Stimulated activated CD4-positive, alpha-beta T cell treated with anti-CD3 and anti-CD28 coated beads, Interleukin-4, amount 100 ng/mL, for 4 hours (primary cell): ENCODE measurements at regions not wholly inside any gene's neighbourhood (a gene's known extent, or its start where the extent isn't known, plus 50 kb on each side); places are given as distances from the start of the nearest gene placed in this dataset.

Experiments used
- DNase-seq, 2 experiments: peaks; one replicate each; pipeline ENCODE4 v3.0.0-alpha.2; 2020

GRCh38 chr6:145469021-145469420 is 266.3 kb downstream of the EPM2A start:
- no peak for DNase-seq

- DNase-seq, result no peak
Measured at GRCh38 chr6:145475794-145476396, 259.4 kb downstream of the EPM2A start.

GRCh38 chr6:145480024-145480423 is 255.3 kb downstream of the EPM2A start:
- no peak for DNase-seq

DNA sequence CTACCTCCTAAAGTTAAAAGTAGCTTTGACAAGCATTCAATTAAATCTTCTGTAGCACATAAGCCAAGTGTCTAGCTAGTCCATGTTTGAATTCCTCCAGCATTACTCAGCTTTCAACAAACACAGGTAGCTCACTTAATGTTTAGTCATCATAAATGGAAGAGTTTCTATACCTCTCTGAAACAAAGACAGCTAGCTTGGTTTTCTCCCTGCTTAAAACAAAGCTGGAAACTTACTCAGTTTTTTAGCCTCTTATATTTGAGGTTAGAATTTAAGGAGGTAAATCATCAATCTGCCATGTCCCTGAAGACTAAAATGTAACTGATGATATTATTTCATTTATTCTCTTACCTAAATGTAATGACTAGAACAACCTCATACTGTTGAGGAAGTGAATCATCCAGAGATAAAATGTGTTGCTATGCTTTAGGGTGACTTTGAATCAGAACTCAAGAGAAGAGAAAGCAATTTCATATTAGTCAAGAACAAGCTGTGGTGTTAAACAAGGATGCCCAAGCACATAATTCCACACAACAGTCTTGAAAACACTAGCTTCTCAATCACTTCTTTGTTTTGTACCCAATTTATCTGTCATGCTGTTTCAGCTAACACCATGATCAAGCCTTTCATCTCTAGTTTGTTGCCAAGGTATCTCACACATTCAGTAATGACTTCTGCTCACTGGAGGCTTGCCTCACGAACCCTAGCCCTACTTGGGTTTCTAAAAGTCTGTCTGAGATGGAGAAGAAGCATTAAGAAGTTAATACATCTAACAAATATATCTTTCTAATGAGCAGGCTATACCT is 251.9 kb downstream of the EPM2A start:
- DNase-seq, result no peak

- DNase-seq, result no peak
Measured at GRCh38 chr6:145485288-145485687, 250.0 kb downstream of the EPM2A start.

DNA sequence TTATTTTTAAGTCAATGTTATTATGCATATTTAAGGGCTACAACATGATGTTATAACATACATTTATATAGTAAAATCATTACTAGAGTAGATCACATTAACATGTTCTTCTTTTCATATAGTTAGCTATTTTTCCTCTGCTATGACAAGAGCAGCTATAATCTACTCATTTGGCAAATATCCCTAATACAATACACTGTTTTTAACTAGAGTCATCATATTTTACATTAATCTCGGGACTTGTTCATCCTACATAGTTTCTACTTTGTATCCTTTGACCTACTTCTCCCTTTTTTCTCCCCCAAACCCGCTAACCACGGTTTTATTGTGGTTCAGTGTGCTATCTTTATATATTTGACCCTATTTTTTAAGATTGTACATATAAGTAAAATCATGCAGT is 249.0 kb downstream of the EPM2A start:
- no peak for DNase-seq

DNA sequence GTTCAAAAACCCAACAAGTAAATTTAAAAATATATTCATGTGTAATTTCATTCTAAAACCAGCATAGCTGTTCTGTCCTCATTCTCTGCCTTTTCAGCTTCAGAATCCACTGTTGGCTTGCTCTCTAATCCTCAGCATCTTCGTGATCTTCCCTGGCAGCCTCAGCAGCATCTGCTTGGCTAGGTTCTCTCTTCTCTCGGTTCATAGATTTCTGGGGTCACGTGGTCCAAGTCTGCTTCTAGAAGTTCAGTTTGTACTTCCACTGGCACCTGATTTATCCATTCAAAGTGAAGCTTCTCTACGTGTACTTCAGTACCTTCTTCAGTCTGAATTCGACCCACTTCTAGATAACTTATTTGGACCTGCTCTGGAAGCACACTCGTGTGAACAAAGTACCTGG is 245.7 kb downstream of the EPM2A start:
- no peak for DNase-seq

DNA sequence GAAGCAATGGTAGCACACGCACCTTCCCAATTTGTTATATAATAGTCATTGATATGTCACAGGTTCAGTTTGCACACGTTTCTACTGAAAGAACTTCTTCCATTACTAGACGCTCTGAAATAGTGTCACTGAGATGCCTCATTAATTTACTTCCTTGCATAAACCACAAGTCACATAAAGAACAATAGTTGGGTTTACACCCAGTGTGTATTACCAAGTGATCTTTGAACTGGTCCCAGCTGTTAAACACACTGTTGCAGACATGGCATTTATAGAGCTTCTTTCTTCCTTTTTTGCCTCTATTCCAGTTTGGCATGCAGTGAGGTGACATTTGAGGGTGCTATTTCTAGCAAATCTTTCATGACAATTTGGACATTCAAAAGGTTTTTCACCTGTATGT is 245.3 kb downstream of the EPM2A start:
- DNase-seq, result no peak

GRCh38 chr6:145491126-145491525 is 244.2 kb downstream of the EPM2A start:
- DNase-seq, result no peak

GRCh38 chr6:145497006-145497405 is 238.3 kb downstream of the EPM2A start:
- DNase-seq, result no peak

DNA sequence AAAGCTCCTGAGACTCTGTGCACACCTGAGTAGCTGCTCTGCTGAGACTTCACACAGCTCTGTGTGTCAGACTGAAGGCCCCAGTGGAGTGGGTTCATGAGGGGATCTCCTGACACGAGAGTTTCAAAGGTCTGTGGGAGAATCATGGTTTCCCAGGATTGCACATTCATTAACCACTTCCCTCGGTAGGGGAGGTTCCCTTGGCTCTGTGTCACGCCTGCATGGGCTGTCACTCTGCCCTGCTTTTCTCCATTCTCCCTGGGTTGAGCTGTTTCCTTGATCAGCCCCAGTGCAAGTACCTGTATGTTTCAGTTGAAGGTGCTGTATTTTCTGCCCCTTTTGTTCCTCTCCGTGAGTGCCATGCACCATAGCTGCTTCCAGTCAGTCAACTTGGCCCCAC is 236.9 kb downstream of the EPM2A start:
- DNase-seq, result no peak

- DNase-seq, result no peak
Measured at GRCh38 chr6:145502416-145502815, 232.9 kb downstream of the EPM2A start.

GRCh38 chr6:145506136-145506535 is 229.2 kb downstream of the EPM2A start:
- DNase-seq, result no peak

- DNase-seq, result no peak
Measured at GRCh38 chr6:145506565-145506964, 228.8 kb downstream of the EPM2A start.

DNA sequence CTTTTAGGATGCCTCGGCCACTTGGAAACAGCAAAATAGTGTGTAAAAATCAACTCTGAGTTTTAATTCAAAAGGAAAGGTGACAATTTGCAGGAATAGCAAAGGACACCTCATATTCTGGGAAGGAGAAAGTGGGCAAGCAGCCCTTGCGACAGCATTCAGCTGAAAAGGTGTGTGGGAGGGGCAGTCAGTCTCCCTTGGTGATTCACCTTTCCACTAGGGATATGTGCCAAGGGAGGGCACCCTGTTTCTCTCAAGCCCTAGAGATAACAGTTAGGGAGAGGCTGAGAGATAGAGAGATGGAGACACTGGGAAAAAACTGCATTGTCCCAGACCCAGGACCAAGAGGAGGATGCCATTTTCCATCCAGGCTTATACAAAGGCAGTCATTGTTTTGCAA is 228.1 kb downstream of the EPM2A start:
- DNase-seq, result no peak

GRCh38 chr6:145508107-145508506 is 227.2 kb downstream of the EPM2A start:
- DNase-seq, result no peak

DNA sequence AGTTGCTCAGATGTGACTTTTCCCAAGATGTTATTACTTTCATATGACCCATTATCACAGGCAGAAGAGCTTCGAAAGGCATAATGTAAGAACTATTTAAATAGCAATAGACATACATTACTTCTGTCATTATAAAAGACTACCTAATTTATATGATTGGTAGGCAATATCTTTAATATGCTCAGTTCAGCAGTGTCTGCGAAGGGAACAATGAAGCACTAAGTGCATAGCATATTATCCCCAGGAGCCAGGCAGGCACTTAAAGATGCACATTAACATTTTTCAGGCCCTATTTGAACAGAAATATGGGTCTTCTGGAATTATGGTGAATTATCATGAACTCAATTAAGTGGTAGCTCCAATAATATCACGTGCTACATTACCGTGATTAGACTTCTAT is 217.8 kb downstream of the EPM2A start:
- no peak for DNase-seq

DNA sequence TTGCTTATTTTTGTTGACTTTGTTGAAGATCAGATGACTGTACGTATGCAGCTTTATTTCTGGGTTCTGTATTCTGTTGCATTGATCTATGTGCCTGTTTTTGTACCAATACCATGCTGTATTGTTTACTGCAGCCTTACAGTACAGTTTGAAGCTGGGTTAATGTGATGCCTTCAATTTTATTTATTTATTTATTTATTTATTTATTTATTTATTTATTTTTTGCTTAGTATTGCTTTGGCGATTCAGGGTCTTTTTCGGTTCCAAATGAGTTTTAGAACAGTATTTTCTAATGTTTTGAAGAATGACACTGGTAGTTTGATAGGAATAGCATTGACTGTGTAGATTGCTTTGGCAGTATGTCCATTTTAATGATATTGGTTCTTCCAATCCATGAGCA is 210.3 kb downstream of the EPM2A start:
- DNase-seq, result no peak

DNA sequence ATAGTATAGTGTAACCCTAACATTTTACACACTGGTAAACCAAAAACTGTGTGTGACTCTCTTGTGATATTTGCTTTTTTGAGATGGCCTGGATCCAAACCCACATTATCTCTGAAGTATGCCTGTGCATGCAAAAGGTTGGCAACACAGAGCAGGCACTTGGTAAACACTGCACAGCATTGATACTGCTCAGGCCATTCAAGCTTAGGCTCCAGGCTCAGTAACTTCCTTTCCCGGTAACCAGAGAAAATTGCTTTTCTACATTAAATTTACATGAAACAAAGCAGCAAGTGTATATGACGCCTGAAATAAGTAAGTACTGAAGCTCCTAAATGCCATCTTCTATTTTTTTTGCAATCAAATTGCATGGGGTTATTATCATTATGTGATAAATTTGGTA is 205.7 kb downstream of the EPM2A start:
- no peak for DNase-seq

DNA sequence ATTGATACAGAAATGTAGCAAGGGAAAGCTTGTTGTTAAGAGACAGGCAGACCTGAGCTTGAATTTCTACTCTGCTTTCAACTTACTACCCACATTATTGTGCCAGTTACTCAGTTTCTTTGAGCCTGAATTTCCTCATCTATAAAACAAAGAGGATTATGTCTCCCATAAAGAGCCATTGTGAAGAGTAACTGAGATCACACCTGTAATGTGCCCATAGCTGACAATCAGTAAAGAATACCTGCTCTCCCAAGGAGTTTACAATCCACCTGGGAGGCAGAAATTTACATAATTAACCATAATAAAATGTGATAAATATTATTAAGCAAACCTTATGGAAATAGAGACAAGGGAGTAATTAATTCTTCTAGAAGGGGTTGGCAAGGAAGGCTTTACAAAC is 204.9 kb downstream of the EPM2A start:
- DNase-seq, result no peak

- DNase-seq, result no peak
Measured at GRCh38 chr6:145531032-145531431, 204.3 kb downstream of the EPM2A start.

DNA sequence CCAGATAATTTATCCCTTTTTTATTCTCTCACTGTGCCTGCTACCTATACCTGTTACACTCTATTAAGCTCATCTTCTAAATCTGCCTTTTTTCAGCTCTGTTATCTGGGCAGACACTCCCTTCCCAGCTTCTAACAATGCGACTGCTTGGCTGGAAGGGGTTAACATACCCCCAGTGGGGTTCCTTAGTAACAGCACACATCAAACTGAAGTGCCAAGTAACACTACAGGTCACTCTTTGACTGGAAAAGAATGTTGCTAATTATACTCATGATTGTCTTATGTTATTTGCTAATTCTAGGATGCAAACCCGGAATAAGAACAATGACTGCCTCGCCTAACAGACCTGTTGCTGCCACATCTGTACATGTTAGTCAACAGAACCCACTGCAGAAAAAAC is 203.5 kb downstream of the EPM2A start:
- DNase-seq, result no peak

DNA sequence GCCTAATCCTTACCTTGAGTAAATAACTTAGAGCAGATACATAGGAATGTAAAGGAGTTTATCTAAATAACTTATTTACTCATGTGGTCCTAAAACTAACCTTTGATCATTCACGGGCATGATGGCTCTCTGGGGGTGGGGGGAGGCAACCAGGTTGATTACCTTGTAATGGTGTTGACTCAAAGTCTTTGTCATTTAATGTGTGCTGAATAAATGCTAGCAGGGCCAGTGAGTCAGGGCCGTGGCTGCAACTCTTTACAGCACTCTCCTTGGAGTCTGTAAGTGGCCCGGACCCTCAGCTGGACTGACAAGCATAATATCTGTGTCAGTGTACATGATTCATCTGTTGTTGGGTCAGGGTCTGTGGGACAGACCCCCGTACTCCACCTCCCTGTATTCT is 203.0 kb downstream of the EPM2A start:
- DNase-seq, result no peak

DNA sequence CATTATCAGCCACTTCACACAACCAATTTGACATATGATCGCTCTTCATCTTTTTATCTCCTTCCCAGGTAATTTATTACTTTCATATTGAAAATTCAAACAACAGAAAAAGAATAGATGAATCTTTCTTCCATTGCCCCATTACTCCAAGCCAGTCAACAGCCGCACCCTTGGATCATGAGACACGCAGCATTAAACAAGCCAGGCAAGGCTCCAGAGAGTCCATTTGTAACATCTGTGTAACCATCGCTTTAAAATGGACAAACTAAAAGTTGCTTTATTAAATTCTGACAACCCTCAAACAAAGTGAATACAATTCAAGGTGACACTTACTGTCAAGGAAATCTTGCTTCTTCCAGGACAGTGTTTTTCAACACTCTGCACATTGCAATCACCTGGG is 200.3 kb downstream of the EPM2A start:
- DNase-seq, result no peak

- DNase-seq, result no peak
Measured at GRCh38 chr6:145538989-145539388, 196.3 kb downstream of the EPM2A start.
